Trophoblast cell (in vitro differentiated cells and primary cell): ENCODE measurements at regions not wholly inside any gene's neighbourhood (a gene's known extent, or its start where the extent isn't known, plus 50 kb on each side); places are given as distances from the start of the nearest gene placed in this dataset.

Source experiments
- DNase-seq, 2 donors: peaks; one replicate each; pipeline ENCODE4 v3.0.0-alpha.2; 2016
- H2AFZ ChIP-seq: 2 replicates; pipeline ENCODE4 v1.6.1; 2013; ENCODE audit warnings: low read length, moderate library complexity, mild to moderate bottlenecking; ENCODE audit not compliant: insufficient read depth, poor library complexity
- H2AK5ac ChIP-seq: 2 replicates; pipeline ENCODE4 v1.6.1; 2013; ENCODE audit warnings: mild to moderate bottlenecking, low read length
- H2BK120ac ChIP-seq: 2 replicates; pipeline ENCODE4 v1.6.1; 2013; ENCODE audit warnings: low read length, mild to moderate bottlenecking, moderate library complexity; ENCODE audit not compliant: insufficient read depth, poor library complexity
- H2BK12ac ChIP-seq: 2 replicates; pipeline ENCODE4 v1.6.1; 2013; ENCODE audit warnings: mild to moderate bottlenecking, low read length, moderate library complexity
- H2BK5ac ChIP-seq: 2 replicates; pipeline ENCODE4 v1.6.1; 2013; ENCODE audit warnings: low read length, low read depth, moderate library complexity, mild to moderate bottlenecking; ENCODE audit not compliant: poor library complexity
- H3K14ac ChIP-seq: 2 replicates; pipeline ENCODE4 v1.6.1; 2013; ENCODE audit warnings: mild to moderate bottlenecking, low read length
- H3K18ac ChIP-seq: 2 replicates; pipeline ENCODE4 v1.6.1; 2013; ENCODE audit warnings: mild to moderate bottlenecking, low read length
- H3K23ac ChIP-seq: 2 replicates; pipeline ENCODE4 v1.6.1; 2013; ENCODE audit warnings: low read length
- H3K27ac ChIP-seq: 2 replicates; pipeline ENCODE4 v1.5.1; 2013; ENCODE audit warnings: low read depth, mild to moderate bottlenecking, inconsistent platforms, low read length, moderate library complexity
- H3K27me3 ChIP-seq: 2 replicates; pipeline ENCODE4 v1.6.1; 2013; ENCODE audit warnings: inconsistent platforms, mild to moderate bottlenecking, low read length, moderate library complexity; ENCODE audit not compliant: insufficient read depth
- H3K36me3 ChIP-seq, 2 experiments: 1 replicate in 1 of 2; 2 replicates in 1 of 2; pipeline ENCODE4 v1.6.1; 2013; ENCODE audit warnings: low read length in 2 of 2, mild to moderate bottlenecking in 2 of 2, moderate library complexity in 1 of 2; ENCODE audit not compliant: insufficient read depth in 2 of 2, control insufficient read depth in 1 of 2
- H3K4ac ChIP-seq: 2 replicates; pipeline ENCODE4 v1.6.1; 2013; ENCODE audit warnings: low read depth, mild to moderate bottlenecking, low read length, moderate library complexity
- H3K4me1 ChIP-seq, 2 experiments: 1 replicate in 1 of 2; 2 replicates in 1 of 2; pipeline ENCODE4 v1.6.1; 2013; ENCODE audit warnings: low read length in 2 of 2, mild to moderate bottlenecking in 2 of 2, moderate library complexity in 1 of 2; ENCODE audit not compliant: insufficient read depth in 2 of 2, control insufficient read depth in 1 of 2
- H3K4me2 ChIP-seq: 2 replicates; pipeline ENCODE4 v1.6.1; 2013; ENCODE audit warnings: inconsistent platforms, mild to moderate bottlenecking, low read length, moderate library complexity
- H3K4me3 ChIP-seq: 2 replicates; pipeline ENCODE4 v1.5.1; 2013; ENCODE audit warnings: mild to moderate bottlenecking, low read depth, low read length, inconsistent platforms
- H3K79me1 ChIP-seq: one replicate; pipeline ENCODE4 v1.6.1; 2013; ENCODE audit warnings: low read length
- H3K79me2 ChIP-seq: 2 replicates; pipeline ENCODE4 v1.6.1; 2013; ENCODE audit warnings: low read length, mild to moderate bottlenecking; ENCODE audit not compliant: control insufficient read depth, insufficient read depth, poor library complexity
- H3K9ac ChIP-seq: 2 replicates; pipeline ENCODE4 v1.6.1; 2013; ENCODE audit warnings: mild to moderate bottlenecking, low read length
- H3K9me3 ChIP-seq: 2 replicates; pipeline ENCODE4 v1.6.1; 2013; ENCODE audit warnings: low read depth, mild to moderate bottlenecking, control low read depth, inconsistent platforms, low read length; ENCODE audit not compliant: insufficient read depth
- H4K12ac ChIP-seq: 2 replicates; pipeline ENCODE4 v1.6.1; 2013; ENCODE audit warnings: low read depth, mild to moderate bottlenecking, low read length, moderate library complexity
- H4K8ac ChIP-seq: 2 replicates; pipeline ENCODE4 v1.6.1; 2013; ENCODE audit warnings: low read depth, mild to moderate bottlenecking, low read length, moderate library complexity
- H4K91ac ChIP-seq: one replicate; pipeline ENCODE4 v1.6.1; 2013; ENCODE audit warnings: low read depth, mild to moderate bottlenecking, low read length, moderate library complexity
- WGBS: extraction: QIAGEN DNeasy Blood & Tissue Kit; methylation state at CpG from one replicate; pipeline ENCODE4 v1.1.7; 2013; ENCODE audit warnings: missing lambda C conversion rate; ENCODE audit not compliant: insufficient read length, insufficient coverage; ENCODE audit errors: extremely low coverage; 5-methylcytosine and 5-hydroxymethylcytosine counted together

- Histone ChIP-seq H2AK5ac (peak overlapping the region; percentile 85), H4K8ac (no peak overlapping the region), H3K79me2 (peaks cover 2% of the 10 kb centered on the region), H3K18ac (no peak overlapping the region), H3K36me3 (no peaks in the 10 kb centered on the region), H3K4me2 (no peak overlapping the region), H4K12ac (no peak overlapping the region), H3K9ac (no peak overlapping the region), H2BK5ac (peak overlapping the region; percentile 28), H3K27me3 (no peaks in the 10 kb centered on the region), H2AFZ (no peak overlapping the region), H2BK120ac (peak overlapping the region; percentile 90), H3K4me1 (peaks cover 12 to 16% of the 10 kb centered on the region in 2 experiments), H3K14ac (peak overlapping the region; percentile 67), H3K23ac (no peak overlapping the region), H3K27ac (no peak overlapping the region), H3K4ac (no peak overlapping the region), H3K79me1 (peaks cover 18% of the 10 kb centered on the region), H3K9me3 (no peaks in the 10 kb centered on the region), H3K4me3 (no peak overlapping the region), H2BK12ac (peak overlapping the region; percentile 92), H4K91ac (peak overlapping the region; percentile 71)
- WGBS: no CpG with 5 or more reads among the region's 3 CpGs
- no peak for DNase-seq
Observed at GRCh38 chr20:53752583-53752970, 158.9 kb upstream of the ZNF217 start.

- no peak overlapping the region for H2AFZ ChIP-seq
- H3K79me2 ChIP-seq: peaks cover 2% of the 10 kb centered on the region
- peak in 1 of 2 donors; percentile 74 for DNase-seq
- H3K4me1 ChIP-seq: peaks cover 12 to 16% of the 10 kb centered on the region in 2 experiments
- no peak overlapping the region for H2BK5ac ChIP-seq
- no peak overlapping the region for H3K18ac ChIP-seq
- H3K14ac ChIP-seq: no peak overlapping the region
- no peak overlapping the region for H3K23ac ChIP-seq
- peaks cover 18% of the 10 kb centered on the region for H3K79me1 ChIP-seq
- no peak overlapping the region for H2BK120ac ChIP-seq
- no peak overlapping the region for H2BK12ac ChIP-seq
- H3K4me3 ChIP-seq: no peak overlapping the region
- peak overlapping the region; percentile 46 for H4K91ac ChIP-seq
- no peaks in the 10 kb centered on the region for H3K36me3 ChIP-seq
- H4K12ac ChIP-seq: no peak overlapping the region
- H4K8ac ChIP-seq: no peak overlapping the region
- no peak overlapping the region for H3K4me2 ChIP-seq
- H3K4ac ChIP-seq: no peak overlapping the region
- no peaks in the 10 kb centered on the region for H3K9me3 ChIP-seq
- peak overlapping the region; percentile 77 for H3K27ac ChIP-seq
- no peak overlapping the region for H3K9ac ChIP-seq
- no peak overlapping the region for H2AK5ac ChIP-seq
- WGBS: no CpG with 5 or more reads among the region's 9 CpGs
- H3K27me3 ChIP-seq: no peaks in the 10 kb centered on the region
Observed at GRCh38 chr20:53751620-53752318, 158.1 kb upstream of the ZNF217 start.

GRCh38 chr20:53750827-53751619 lies 157.4 kb upstream of the ZNF217 start:
- Histone ChIP-seq H3K79me2 (peaks cover 2% of the 10 kb centered on the region), H2AK5ac (no peak overlapping the region), H3K18ac (no peak overlapping the region), H2AFZ (no peak overlapping the region), H3K4me3 (no peak overlapping the region), H3K4ac (no peak overlapping the region), H3K9ac (no peak overlapping the region), H4K91ac (peak overlapping the region; percentile 46), H2BK5ac (no peak overlapping the region), H3K79me1 (peaks cover 18% of the 10 kb centered on the region), H3K9me3 (no peaks in the 10 kb centered on the region), H3K14ac (no peak overlapping the region), H3K27ac (peak overlapping the region; percentile 77), H3K36me3 (no peaks in the 10 kb centered on the region), H4K8ac (peak overlapping the region; percentile 8), H3K23ac (no peak overlapping the region), H3K4me1 (peaks cover 12 to 16% of the 10 kb centered on the region in 2 experiments), H2BK12ac (no peak overlapping the region), H4K12ac (no peak overlapping the region), H2BK120ac (peak overlapping the region; percentile 44), H3K4me2 (no peak overlapping the region), H3K27me3 (no peaks in the 10 kb centered on the region)
- no CpG with 5 or more reads among the region's 14 CpGs for WGBS
- peak in 1 of 2 donors; percentile 80 for DNase-seq

GRCh38 chr20:53749499-53749898 lies 155.9 kb upstream of the ZNF217 start:
- H3K9me3 ChIP-seq: no peaks in the 10 kb centered on the region
- no CpG with 5 or more reads among the region's 1 CpG for WGBS
- no peak for DNase-seq
- peaks cover 18% of the 10 kb centered on the region for H3K79me1 ChIP-seq
- H3K4ac ChIP-seq: no peak overlapping the region
- H3K4me3 ChIP-seq: no peak overlapping the region
- H4K91ac ChIP-seq: no peak overlapping the region
- H3K23ac ChIP-seq: no peak overlapping the region
- H3K9ac ChIP-seq: no peak overlapping the region
- H3K18ac ChIP-seq: no peak overlapping the region
- H3K27me3 ChIP-seq: no peaks in the 10 kb centered on the region
- no peak overlapping the region for H2AK5ac ChIP-seq
- no peak overlapping the region for H2BK120ac ChIP-seq
- no peak overlapping the region for H4K12ac ChIP-seq
- H3K4me1 ChIP-seq: peaks cover 12 to 16% of the 10 kb centered on the region in 2 experiments
- no peak overlapping the region for H4K8ac ChIP-seq
- H2BK12ac ChIP-seq: no peak overlapping the region
- no peak overlapping the region for H3K27ac ChIP-seq
- no peak overlapping the region for H2AFZ ChIP-seq
- no peak overlapping the region for H3K4me2 ChIP-seq
- H3K14ac ChIP-seq: no peak overlapping the region
- H3K79me2 ChIP-seq: peaks cover 2% of the 10 kb centered on the region
- no peaks in the 10 kb centered on the region for H3K36me3 ChIP-seq
- H2BK5ac ChIP-seq: no peak overlapping the region
